GM18519 (cell line): ENCODE measurements at regions not wholly inside any gene's neighbourhood (a gene's known extent, or its start where the extent isn't known, plus 50 kb on each side); places are given as distances from the start of the nearest gene placed in this dataset.

Experiments used
- ATAC-seq: cut with Tn5 transposase; IDR thresholded peaks from one replicate; pipeline ENCODE4 v1.9.1; 2021; ENCODE audit warnings: mild to moderate bottlenecking, moderate library complexity; ENCODE audit not compliant: unreplicated experiment, low FRiP score

DNA sequence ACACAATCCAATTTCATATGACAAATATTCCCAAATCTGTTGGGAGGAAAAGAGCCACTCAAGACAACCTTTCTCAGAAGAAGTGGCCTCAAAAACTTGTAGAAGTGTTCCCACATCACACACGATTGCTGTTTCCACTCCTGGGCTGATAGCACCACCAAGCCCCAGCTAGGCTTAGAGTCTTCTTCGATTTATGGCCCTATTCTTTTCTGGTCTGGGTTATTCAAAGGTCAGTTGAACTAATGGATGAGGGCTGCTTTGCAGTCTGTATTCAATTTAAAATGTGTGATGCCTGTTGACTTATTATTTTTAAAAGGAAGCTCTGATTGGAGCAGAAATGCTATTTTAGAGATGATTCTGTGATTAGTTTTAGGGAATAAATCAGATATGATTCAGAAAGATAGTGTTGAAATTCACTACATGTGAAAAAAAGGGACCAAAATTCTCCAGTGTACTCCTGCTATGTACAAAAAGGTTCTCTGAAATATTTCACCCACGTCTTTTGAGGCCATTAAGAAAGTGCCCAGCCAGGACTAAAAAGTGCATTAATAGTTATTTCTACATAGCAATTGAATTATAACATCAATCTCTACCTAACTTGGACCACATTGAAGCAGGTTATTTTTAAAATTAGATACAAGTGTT lies 57.3 kb upstream of the SPON1 start:
- ATAC-seq = no peak

DNA sequence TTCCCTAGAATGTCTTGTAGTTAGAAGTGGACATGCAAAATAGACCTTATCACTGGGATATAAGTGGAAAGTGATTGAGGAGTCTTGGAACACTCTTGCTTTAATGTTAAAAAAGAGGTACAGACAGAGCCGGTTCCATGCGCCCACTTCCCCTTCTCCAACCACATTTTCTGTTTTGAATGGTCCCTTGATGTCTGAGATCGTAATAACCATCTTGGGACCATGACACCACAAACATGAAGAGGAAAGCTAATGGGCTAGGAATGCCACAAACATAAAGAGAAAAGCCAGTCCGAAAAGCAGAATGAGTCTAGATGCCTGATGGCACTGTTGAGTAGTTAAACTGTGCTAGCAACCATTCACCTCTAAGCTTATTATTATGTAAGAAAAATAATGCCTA lies 54.8 kb upstream of the SPON1 start:
- ATAC-seq = no peak

DNA sequence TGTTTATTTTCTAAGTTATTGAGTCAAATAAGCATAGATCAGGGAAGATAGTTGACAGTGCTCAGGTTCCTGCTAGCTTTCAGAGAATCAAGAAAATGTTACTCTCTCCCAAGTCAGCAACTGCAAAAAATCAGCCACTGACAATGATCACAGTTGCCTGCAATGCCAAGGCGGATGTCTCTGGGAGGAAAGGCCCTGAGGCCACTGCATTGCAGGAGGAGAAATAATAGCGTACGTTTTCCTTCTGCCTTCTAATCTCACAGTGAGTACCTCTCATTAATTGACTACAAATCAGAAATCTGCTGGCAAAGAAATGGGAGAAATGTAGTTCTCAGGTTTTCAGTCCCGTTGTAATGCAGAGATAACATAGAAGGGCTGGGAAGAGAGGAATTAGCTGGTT lies 54.0 kb upstream of the SPON1 start:
- ATAC-seq = no peak
